HG02642 (cell line): ENCODE measurements at regions not wholly inside any gene's neighbourhood (a gene's known extent, or its start where the extent isn't known, plus 50 kb on each side); places are given as distances from the start of the nearest gene placed in this dataset.
"Not testable (repeated sequence)": the region's sequence is repeated elsewhere in the genome, so short reads cannot be mapped to it uniquely, and the experiment has no call there.

Source experiments
- ATAC-seq: cut with Tn5 transposase; IDR thresholded peaks from one replicate; pipeline ENCODE4 v1.9.1; 2021; ENCODE audit warnings: mild to moderate bottlenecking; ENCODE audit not compliant: unreplicated experiment, poor library complexity

- no peak for ATAC-seq
These were observed 125.0 kb downstream of the URI1 start for GRCh38 chr19:30066781-30067759.

- not testable (repeated sequence) for ATAC-seq
These were observed 126.0 kb downstream of the URI1 start for GRCh38 chr19:30067956-30068506.

- no peak for ATAC-seq
These were observed 126.7 kb downstream of the URI1 start for GRCh38 chr19:30068528-30069395.

GRCh38 chr19:30069535-30070197, 127.6 kb downstream of the URI1 start:
- no peak for ATAC-seq

GRCh38 chr19:30070198-30070967, 128.3 kb downstream of the URI1 start:
- no peak for ATAC-seq

DNA sequence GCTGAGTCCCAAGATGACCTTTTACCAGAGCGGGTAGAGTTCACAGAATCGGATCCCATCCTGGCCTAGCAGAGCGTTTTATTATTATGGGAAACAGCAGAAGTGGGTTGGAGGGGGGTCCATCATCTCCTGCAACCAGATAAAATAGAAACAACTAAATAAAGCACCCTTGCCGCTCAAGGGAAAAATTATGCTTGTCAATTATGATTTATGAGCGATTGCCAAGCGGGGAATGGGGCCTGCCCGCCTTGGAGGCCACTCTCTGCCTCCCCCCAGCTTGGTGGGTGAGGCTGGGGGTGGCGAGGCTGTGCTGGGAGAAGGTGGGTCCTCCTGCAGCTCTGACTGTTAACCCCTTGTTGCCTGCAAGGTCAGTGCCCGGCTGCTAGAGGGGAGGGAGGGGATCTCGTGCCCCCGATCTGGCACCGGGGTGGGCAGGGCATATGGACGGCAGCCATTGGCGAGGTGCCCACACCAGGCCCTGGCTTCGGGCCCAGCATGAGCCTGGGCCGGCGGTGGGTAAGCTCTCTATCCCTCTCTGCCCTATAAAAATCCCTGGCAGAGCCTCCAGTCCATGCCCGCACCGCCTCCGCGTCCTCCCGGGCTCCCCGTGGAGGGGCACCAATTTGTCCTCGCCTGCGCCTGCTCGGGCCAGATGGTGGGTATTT, 129.1 kb downstream of the URI1 start:
- ATAC-seq: no peak

GRCh38 chr19:30071871-30072270, 129.8 kb downstream of the URI1 start:
- no peak for ATAC-seq

DNA sequence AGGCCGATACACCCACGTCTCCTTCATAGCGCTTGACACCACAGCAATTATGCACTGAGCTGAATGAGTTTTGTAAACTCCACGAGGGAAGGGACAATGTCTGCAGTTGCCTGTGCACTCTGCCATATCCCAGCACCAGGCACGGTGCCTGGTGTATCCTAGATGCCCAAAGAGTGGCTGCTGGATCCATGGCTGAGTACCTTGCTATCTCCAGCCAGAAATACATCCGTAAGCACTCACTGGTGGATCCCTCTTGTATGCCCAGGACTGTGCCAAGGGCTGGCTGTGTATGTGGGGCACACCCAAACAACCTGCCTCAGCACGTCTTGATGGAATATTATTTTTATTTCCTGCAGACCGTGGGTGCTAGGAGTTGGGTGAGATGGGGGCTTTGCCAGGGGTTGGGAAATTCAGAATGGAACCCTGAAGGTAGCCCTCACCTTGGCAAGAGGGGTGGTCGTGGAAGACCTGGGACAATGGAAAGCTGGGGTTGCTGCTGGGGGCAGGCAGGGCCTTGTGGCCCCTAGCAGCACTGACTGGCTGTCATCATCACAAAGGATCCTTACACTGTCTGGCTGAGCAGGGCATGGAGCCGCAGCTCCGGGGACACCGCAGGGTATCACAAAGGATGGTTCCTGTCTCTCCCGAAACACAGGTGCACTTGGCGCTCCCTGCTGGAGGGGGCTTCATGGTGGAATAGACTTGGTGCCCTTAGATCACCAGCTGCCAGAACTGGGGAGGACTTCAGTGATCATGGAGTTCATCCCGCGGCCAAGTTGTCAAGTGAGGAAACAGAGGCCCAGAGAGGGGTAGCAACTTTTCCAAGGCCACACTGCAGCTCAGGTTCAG, 131.3 kb downstream of the URI1 start:
- no peak for ATAC-seq

DNA sequence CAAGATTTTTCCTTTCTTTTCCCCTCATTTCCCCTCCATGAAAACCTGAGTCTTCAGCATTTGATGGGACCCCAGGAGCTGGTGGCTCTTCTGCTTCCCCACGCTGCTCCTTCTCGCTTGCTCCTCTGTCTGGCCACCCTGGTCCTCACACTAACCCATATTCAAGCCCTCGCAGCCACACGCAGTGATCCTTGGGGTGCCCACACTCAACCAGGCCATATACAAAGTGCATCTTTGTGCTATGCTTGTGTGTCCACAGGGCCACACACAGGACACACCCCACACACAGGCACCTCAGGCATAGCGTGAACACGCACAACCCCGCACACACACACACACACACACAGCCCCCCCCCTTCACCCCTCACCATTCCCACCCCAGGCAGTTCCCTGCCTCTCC, 132.1 kb downstream of the URI1 start:
- no peak for ATAC-seq

- ATAC-seq: no peak
These were observed 133.0 kb downstream of the URI1 start for GRCh38 chr19:30074741-30075715.

DNA sequence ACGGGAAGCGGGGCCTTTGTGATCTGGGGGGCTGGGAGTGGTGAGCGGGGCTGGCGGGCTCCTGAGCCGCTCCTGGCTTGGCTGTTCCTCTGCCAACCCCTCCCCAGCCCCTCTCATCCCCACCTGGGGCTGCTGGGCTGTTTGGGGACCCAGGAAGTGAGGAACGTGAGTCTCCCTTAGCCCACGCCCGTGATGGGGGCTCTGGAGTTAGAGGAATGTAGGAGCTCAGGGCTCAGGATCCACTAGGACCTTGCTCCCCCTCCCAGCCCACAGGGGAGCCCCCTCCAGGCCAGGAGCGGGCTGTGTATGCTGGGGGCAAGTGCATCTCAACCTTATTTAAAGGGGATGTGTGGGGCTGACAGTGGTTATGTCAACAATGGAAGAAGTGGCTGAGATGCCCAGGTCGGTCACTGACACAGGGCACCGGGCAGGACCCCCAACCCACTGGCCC, 134.1 kb downstream of the URI1 start:
- no peak for ATAC-seq

GRCh38 chr19:30076751-30077670, 135.0 kb downstream of the URI1 start:
- ATAC-seq: no peak

- ATAC-seq: no peak
These were observed 135.9 kb downstream of the URI1 start for GRCh38 chr19:30077851-30078355.

- ATAC-seq: no peak
These were observed 136.4 kb downstream of the URI1 start for GRCh38 chr19:30078381-30078910.

DNA sequence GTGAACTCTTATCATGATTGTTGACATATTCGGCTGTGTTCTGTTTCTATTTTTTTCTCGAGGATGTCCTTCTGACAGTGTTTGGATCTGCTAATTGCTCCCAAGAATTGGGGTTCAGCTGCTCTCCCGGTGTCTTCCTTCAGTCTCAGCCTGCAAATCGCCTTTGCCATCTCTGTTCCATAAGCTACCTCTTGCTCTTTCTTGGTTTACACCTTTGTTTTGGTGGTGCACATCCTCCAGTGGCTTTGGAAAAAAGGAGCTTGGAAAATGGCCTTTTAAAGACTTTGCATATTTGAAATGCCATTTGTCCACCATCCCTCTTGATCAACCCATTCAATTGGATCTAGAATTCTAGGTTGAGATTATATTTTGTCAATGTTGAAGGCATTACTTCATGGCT, 137.2 kb downstream of the URI1 start:
- ATAC-seq: no peak
